ENCODE measurements at regions not wholly inside any gene's neighbourhood (a gene's known extent, or its start where the extent isn't known, plus 50 kb on each side); places are given as distances from the start of the nearest gene placed in this dataset.

DNA sequence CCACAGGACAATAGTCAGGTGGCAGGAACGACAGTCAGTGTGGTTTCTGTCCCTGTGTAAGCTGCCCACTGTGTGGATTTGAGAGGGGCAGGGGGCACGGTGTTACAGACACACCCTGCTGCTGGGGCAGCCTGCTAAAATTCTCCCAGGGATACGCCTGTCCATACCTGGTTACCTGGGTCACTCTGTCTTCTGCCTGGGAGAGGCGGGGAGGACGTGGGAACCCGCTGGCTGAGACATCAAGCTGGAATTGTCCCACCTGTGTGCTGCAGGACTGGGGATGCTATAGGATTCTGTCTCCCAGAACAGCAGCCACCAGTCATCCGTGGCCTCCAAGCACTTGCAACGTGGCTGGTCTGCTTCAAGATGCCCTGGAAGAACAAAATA, 63.8 kb upstream of the LINC01488 start:
- FAIRE-seq = no peak
- Histone ChIP-seq H3K9me3 (ENCODE audit: control insufficient read depth in 2 of 2, insufficient read depth in 1 of 2, low read depth in 1 of 2, low read length in 1 of 2) (no peaks in the 10 kb centered on the region), H3K4me1 (ENCODE audit: control insufficient read depth in 3 of 3, insufficient read depth in 2 of 3, low read depth in 1 of 3, low read length in 2 of 3) (peaks cover 0 to 5% (median 0%) of the 10 kb centered on the region in 3 donors), H3K27ac (ENCODE audit: low read depth in 1 of 3, low read length in 2 of 3) (peak overlapping the region in 1 of 3 donors; percentile 18), H3K36me3 (ENCODE audit: control insufficient read depth in 3 of 3, insufficient read depth in 2 of 3, low read depth in 1 of 3, low read length in 3 of 3) (no peaks in the 10 kb centered on the region), H3K4me3 (ENCODE audit: low read depth in 1 of 3, low read length in 3 of 3) (no peak overlapping the region), H3K27me3 (ENCODE audit: control insufficient read depth in 3 of 3, insufficient read depth in 3 of 3, low read length in 3 of 3) (no peaks in the 10 kb centered on the region)
- DNase-seq = no peak
- 75 to 78% (median 77%) methylated on average over 8 of the region's 8 CpGs for WGBS, 3 donors

DNA sequence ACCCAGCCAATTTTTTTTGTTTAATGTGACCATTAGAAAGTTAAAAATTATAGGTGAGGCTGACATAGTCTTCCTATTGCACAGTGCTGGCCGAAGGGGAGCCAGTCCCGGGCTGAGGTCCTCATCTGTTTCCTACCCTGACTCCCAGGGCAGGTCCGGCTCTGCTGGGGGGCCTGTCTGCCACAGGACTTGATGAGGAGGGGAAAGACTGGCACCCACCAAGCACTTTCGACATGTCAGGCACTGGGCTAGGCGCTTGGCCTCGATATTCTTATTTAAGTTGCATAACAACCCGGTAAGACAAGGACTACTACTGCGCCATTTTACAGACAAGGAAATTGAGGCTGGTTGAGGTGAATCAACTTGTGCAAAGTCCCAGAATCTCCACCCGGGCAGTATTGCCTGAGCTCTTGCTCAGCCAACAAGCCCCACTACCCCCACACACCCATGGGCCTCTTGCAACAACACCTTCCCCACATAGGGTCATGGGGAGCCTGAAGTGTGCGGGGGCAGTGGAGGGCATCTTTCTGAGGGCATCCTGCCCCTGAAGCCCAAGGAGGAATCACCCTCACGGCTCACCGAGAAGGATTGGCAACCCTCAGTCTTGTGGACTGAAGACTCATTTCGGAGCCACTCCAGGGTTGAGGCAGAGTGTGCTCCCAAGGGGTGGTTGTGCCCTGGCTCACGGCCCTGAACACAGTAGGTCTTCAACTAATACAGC, 62.7 kb upstream of the LINC01488 start:
- H3K4me1 ChIP-seq (ENCODE audit: control insufficient read depth in 3 of 3, insufficient read depth in 2 of 3, low read depth in 1 of 3, low read length in 2 of 3) = peaks cover 0 to 5% (median 0%) of the 10 kb centered on the region in 3 donors
- FAIRE-seq (no peak), DNase-seq (no peak)
- no peaks in the 10 kb centered on the region for H3K9me3 ChIP-seq (ENCODE audit: control insufficient read depth in 2 of 2, insufficient read depth in 1 of 2, low read depth in 1 of 2, low read length in 1 of 2)
- 83 to 93% (median 91%) methylated on average over 14 of the region's 14 CpGs for WGBS, 3 donors
- H3K27ac ChIP-seq (ENCODE audit: low read depth in 1 of 3, low read length in 2 of 3) = no peak overlapping the region
- no peaks in the 10 kb centered on the region for H3K27me3 ChIP-seq (ENCODE audit: control insufficient read depth in 3 of 3, insufficient read depth in 3 of 3, low read length in 3 of 3)
- H3K36me3 ChIP-seq (ENCODE audit: control insufficient read depth in 3 of 3, insufficient read depth in 2 of 3, low read depth in 1 of 3, low read length in 3 of 3) = no peaks in the 10 kb centered on the region
- H3K4me3 ChIP-seq (ENCODE audit: low read depth in 1 of 3, low read length in 3 of 3) = no peak overlapping the region

DNA sequence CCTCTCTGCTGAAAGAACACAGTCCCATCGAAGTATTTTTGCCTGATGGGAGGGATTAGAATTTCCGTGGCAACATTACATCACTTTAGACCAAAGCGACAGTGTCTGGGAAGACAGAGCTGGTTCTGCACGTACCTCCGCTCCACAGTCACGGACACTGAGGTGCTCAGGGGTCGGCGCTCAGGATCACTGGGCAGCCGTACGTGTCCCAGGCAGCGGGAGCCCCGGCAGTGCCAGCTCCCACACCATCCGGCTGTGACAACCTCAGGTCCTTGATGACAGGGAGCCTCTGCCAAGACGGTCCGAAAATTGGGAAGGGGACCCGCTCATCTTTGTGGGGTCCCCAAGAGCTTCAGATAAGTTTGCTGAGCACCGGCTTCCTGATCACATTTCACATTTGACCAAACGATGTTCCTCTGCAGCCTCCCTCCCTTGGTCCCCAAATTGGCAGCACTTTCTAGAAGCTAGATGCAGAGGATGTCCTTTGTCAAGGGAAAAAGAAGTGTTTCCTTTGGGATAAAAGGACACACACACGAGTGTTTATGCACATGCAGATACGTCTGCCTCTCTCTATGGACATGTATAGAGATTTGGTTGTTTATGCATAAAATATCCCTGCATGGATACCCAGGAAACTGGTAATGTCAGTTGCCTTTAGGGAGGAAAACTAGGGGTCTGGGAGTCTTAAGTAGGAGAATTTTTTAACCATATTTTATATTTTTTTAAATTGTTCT, 61.6 kb upstream of the LINC01488 start:
- peaks cover 2 to 4% of the 10 kb centered on the region in 2 donors for H3K9me3 ChIP-seq (ENCODE audit: control insufficient read depth in 2 of 2, insufficient read depth in 1 of 2, low read depth in 1 of 2, low read length in 1 of 2)
- H3K27ac ChIP-seq (ENCODE audit: low read depth in 1 of 3, low read length in 2 of 3) = no peak overlapping the region
- no peak for FAIRE-seq
- no peak overlapping the region for H3K4me3 ChIP-seq (ENCODE audit: low read depth in 1 of 3, low read length in 3 of 3)
- peaks cover 0 to 5% (median 0%) of the 10 kb centered on the region in 3 donors for H3K4me1 ChIP-seq (ENCODE audit: control insufficient read depth in 3 of 3, insufficient read depth in 2 of 3, low read depth in 1 of 3, low read length in 2 of 3)
- no peaks in the 10 kb centered on the region for H3K27me3 ChIP-seq (ENCODE audit: control insufficient read depth in 3 of 3, insufficient read depth in 3 of 3, low read length in 3 of 3)
- H3K36me3 ChIP-seq (ENCODE audit: control insufficient read depth in 3 of 3, insufficient read depth in 2 of 3, low read depth in 1 of 3, low read length in 3 of 3) = no peaks in the 10 kb centered on the region
- DNase-seq = no peak
- WGBS, 3 donors = 76 to 82% (median 78%) methylated on average over 20 of the region's 20 CpGs

DNA sequence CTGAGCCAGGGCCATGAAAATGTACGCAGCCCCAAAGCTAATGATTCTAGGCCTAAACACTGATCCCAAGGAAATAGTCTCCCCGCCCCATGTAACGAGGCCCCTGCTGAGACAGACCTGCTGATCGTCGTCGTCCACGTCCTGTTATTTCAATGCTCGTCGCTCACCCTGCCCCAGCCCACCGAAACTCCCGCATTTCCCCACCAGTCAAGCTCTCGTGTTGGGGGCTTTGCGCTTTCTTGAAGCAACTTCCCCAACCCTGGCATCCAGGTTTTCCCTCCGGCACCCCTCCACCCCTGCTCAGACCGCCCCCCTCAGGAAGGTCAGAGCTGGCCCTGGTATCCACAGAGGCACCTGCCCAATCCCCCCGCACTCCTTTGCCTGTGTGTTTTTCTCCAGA, 58.8 kb upstream of the LINC01488 start:
- Histone ChIP-seq H3K4me1 (ENCODE audit: control insufficient read depth in 3 of 3, insufficient read depth in 2 of 3, low read depth in 1 of 3, low read length in 2 of 3) (no peaks in the 10 kb centered on the region), H3K27ac (ENCODE audit: low read depth in 1 of 3, low read length in 2 of 3) (no peak overlapping the region), H3K36me3 (ENCODE audit: control insufficient read depth in 3 of 3, insufficient read depth in 2 of 3, low read depth in 1 of 3, low read length in 3 of 3) (no peaks in the 10 kb centered on the region), H3K27me3 (ENCODE audit: control insufficient read depth in 3 of 3, insufficient read depth in 3 of 3, low read length in 3 of 3) (no peaks in the 10 kb centered on the region), H3K4me3 (ENCODE audit: low read depth in 1 of 3, low read length in 3 of 3) (no peak overlapping the region), H3K9me3 (ENCODE audit: control insufficient read depth in 2 of 2, insufficient read depth in 1 of 2, low read depth in 1 of 2, low read length in 1 of 2) (peaks cover 2 to 9% of the 10 kb centered on the region in 2 donors)
- FAIRE-seq = no peak
- DNase-seq = no peak
- WGBS, 3 donors = 89 to 97% (median 91%) methylated on average over 16 of the region's 16 CpGs

DNA sequence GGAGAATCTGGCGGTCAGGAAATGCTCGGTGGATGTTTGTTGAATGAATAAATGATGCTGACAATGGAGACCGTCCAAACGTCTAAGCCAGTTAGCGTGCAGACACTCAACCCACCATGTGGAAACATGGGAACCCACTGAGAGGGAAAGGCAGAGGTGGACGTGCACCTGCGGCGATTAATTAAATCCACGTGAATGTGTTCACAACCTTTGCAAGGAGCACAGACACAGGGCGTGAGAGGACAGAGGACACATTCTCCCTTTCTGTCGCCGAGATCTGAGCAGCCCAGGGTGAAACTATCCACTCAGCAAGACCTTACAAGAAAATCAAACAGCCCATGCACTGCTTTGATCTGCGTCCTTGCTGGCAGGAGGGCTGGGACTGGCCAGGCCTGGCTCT, 58.3 kb upstream of the LINC01488 start:
- no peaks in the 10 kb centered on the region for H3K4me1 ChIP-seq (ENCODE audit: control insufficient read depth in 3 of 3, insufficient read depth in 2 of 3, low read depth in 1 of 3, low read length in 2 of 3)
- H3K36me3 ChIP-seq (ENCODE audit: control insufficient read depth in 3 of 3, insufficient read depth in 2 of 3, low read depth in 1 of 3, low read length in 3 of 3) = no peaks in the 10 kb centered on the region
- WGBS, 3 donors = 91 to 93% (median 93%) methylated on average over 13 of the region's 13 CpGs
- H3K9me3 ChIP-seq (ENCODE audit: control insufficient read depth in 2 of 2, insufficient read depth in 1 of 2, low read depth in 1 of 2, low read length in 1 of 2) = peaks cover 2 to 9% of the 10 kb centered on the region in 2 donors
- H3K27me3 ChIP-seq (ENCODE audit: control insufficient read depth in 3 of 3, insufficient read depth in 3 of 3, low read length in 3 of 3) = no peaks in the 10 kb centered on the region
- no peak for DNase-seq
- H3K27ac ChIP-seq (ENCODE audit: low read depth in 1 of 3, low read length in 2 of 3) = no peak overlapping the region
- no peak for FAIRE-seq
- no peak overlapping the region for H3K4me3 ChIP-seq (ENCODE audit: low read depth in 1 of 3, low read length in 3 of 3)

DNA sequence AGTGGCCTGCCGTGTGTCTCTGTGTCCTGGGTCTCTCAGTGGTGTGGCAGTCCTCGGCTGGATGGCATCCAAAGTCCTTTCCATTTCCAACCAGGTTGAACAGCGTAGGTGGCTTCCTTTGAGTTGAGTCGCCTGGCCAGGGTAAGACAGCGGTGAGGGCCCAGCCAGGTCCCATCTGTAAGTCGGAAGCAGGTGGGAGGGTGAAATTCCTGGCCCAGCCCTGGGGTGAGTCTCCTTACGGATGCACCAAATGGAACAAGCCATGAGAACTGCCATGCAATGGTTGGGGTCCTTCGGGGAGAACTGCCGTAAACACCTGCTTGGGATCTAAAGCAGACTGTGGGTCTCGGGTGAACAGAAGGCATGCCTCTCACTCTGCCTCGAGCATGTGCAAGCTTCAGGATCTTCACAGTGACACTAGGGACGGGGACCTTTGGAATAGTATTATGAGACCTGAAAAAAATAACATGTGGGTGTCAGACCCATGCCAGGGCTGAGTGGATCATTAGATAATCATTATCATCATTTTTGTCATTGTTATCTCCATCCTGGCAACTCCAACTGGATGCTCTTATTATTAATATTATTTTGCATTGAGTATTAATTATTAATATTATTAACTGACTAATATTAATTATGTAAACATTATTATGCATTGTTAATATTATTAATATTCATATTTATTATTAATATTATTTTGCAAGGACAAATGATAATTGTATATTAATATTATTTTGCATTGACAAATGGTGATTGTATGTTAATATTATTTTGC, 57.7 kb upstream of the LINC01488 start:
- WGBS, 3 donors = 90 to 92% (median 91%) methylated on average over 12 of the region's 12 CpGs
- no peaks in the 10 kb centered on the region for H3K27me3 ChIP-seq (ENCODE audit: control insufficient read depth in 3 of 3, insufficient read depth in 3 of 3, low read length in 3 of 3)
- H3K27ac ChIP-seq (ENCODE audit: low read depth in 1 of 3, low read length in 2 of 3) = no peak overlapping the region
- FAIRE-seq (no peak), DNase-seq (no peak)
- H3K9me3 ChIP-seq (ENCODE audit: control insufficient read depth in 2 of 2, insufficient read depth in 1 of 2, low read depth in 1 of 2, low read length in 1 of 2) = peaks cover 2 to 9% of the 10 kb centered on the region in 2 donors
- no peaks in the 10 kb centered on the region for H3K4me1 ChIP-seq (ENCODE audit: control insufficient read depth in 3 of 3, insufficient read depth in 2 of 3, low read depth in 1 of 3, low read length in 2 of 3)
- H3K4me3 ChIP-seq (ENCODE audit: low read depth in 1 of 3, low read length in 3 of 3) = no peak overlapping the region
- H3K36me3 ChIP-seq (ENCODE audit: control insufficient read depth in 3 of 3, insufficient read depth in 2 of 3, low read depth in 1 of 3, low read length in 3 of 3) = no peaks in the 10 kb centered on the region

DNA sequence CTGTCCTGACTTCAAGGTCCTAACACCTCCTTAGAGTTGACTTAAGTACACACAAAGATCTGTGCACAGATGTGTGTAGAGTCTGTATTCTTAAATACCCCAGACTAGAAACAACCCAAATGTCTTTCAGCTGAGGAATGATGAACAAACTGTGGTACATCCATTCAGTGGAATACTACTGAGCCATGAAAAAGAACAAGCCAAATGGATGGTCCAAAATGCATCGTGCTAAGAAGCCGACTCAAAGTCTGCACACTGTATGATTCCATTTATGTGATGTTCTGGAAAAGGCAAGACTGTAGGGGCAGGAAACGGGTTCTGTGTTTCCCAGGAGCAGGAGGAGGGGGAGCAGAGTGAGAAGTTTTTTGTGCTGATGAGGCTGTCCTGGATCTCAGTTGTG, 56.7 kb upstream of the LINC01488 start:
- 76 to 96% (median 79%) methylated on average over 3 of the region's 3 CpGs for WGBS, 3 donors
- FAIRE-seq (no peak), DNase-seq (no peak)
- Histone ChIP-seq H3K4me1 (ENCODE audit: control insufficient read depth in 3 of 3, insufficient read depth in 2 of 3, low read depth in 1 of 3, low read length in 2 of 3) (no peaks in the 10 kb centered on the region), H3K36me3 (ENCODE audit: control insufficient read depth in 3 of 3, insufficient read depth in 2 of 3, low read depth in 1 of 3, low read length in 3 of 3) (no peaks in the 10 kb centered on the region), H3K27me3 (ENCODE audit: control insufficient read depth in 3 of 3, insufficient read depth in 3 of 3, low read length in 3 of 3) (no peaks in the 10 kb centered on the region), H3K4me3 (ENCODE audit: low read depth in 1 of 3, low read length in 3 of 3) (no peak overlapping the region), H3K9me3 (ENCODE audit: control insufficient read depth in 2 of 2, insufficient read depth in 1 of 2, low read depth in 1 of 2, low read length in 1 of 2) (peaks cover 2 to 9% of the 10 kb centered on the region in 2 donors), H3K27ac (ENCODE audit: low read depth in 1 of 3, low read length in 2 of 3) (no peak overlapping the region)

DNA sequence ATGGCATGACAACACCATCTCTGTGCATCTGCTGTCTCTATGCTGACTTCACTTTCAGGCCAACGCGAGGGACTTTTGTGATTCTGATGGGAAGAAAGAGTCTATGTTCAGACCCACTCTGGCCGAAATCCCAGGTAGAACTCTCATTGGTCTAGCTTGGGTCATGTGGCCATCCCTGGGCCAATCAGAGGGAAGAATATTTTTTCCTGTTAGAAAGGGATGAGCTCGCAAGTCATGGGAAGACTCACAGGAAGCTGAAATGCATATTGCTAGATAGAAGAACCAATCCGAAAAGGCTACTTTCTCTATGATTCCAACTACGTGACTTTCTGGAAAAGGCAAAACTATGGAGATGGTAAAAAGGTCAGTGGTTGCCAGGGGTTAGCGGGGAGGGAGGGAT, 56.0 kb upstream of the LINC01488 start:
- peaks cover 2 to 9% of the 10 kb centered on the region in 2 donors for H3K9me3 ChIP-seq (ENCODE audit: control insufficient read depth in 2 of 2, insufficient read depth in 1 of 2, low read depth in 1 of 2, low read length in 1 of 2)
- WGBS, 3 donors = 91 to 92% (median 91%) methylated on average over 7 of the region's 7 CpGs
- FAIRE-seq (no peak), DNase-seq (no peak)
- H3K4me1 ChIP-seq (ENCODE audit: control insufficient read depth in 3 of 3, insufficient read depth in 2 of 3, low read depth in 1 of 3, low read length in 2 of 3) = no peaks in the 10 kb centered on the region
- H3K27ac ChIP-seq (ENCODE audit: low read depth in 1 of 3, low read length in 2 of 3) = no peak overlapping the region
- H3K4me3 ChIP-seq (ENCODE audit: low read depth in 1 of 3, low read length in 3 of 3) = no peak overlapping the region
- no peaks in the 10 kb centered on the region for H3K36me3 ChIP-seq (ENCODE audit: control insufficient read depth in 3 of 3, insufficient read depth in 2 of 3, low read depth in 1 of 3, low read length in 3 of 3)
- H3K27me3 ChIP-seq (ENCODE audit: control insufficient read depth in 3 of 3, insufficient read depth in 3 of 3, low read length in 3 of 3) = no peaks in the 10 kb centered on the region

Measured in small intestine (tissue), 7 donors.